OCI-LY3 (cell line): ENCODE measurements at regions not wholly inside any gene's neighbourhood (a gene's known extent, or its start where the extent isn't known, plus 50 kb on each side); places are given as distances from the start of the nearest gene placed in this dataset.

ENCODE experiments used
- CTCF ChIP-seq: fragments of 200-600, 300-600 bp; sonication (generic); IDR thresholded peaks from 2 replicates; pipeline ENCODE4 v1.5.1; 2014; ENCODE audit warnings: antibody characterized with exemption, low read length, low read depth
- EZH2phosphoT487 ChIP-seq: fragments of 200-600 bp; shearing (Covaris generic); IDR thresholded peaks from 2 replicates; pipeline ENCODE4 v1.6.1; 2018; ENCODE audit warnings: antibody characterized with exemption, mixed run types, low read depth

- TF ChIP-seq CTCF (no peak), EZH2phosphoT487 (no peak)
Observed at GRCh38 chr2:234145057-234145456, 94.6 kb downstream of the SPP2 start.
